ENCODE measurements at regions not wholly inside any gene's neighbourhood (a gene's known extent, or its start where the extent isn't known, plus 50 kb on each side); places are given as distances from the start of the nearest gene placed in this dataset.

- TF ChIP-seq, protein P1, sequence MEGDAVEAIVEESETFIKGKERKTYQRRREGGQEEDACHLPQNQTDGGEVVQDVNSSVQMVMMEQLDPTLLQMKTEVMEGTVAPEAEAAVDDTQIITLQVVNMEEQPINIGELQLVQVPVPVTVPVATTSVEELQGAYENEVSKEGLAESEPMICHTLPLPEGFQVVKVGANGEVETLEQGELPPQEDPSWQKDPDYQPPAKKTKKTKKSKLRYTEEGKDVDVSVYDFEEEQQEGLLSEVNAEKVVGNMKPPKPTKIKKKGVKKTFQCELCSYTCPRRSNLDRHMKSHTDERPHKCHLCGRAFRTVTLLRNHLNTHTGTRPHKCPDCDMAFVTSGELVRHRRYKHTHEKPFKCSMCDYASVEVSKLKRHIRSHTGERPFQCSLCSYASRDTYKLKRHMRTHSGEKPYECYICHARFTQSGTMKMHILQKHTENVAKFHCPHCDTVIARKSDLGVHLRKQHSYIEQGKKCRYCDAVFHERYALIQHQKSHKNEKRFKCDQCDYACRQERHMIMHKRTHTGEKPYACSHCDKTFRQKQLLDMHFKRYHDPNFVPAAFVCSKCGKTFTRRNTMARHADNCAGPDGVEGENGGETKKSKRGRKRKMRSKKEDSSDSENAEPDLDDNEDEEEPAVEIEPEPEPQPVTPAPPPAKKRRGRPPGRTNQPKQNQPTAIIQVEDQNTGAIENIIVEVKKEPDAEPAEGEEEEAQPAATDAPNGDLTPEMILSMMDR (IDR thresholded peaks at IDR 0.05): no peak
- TF ChIP-seq POLR2A (IDR thresholded peaks at IDR 0.05): no peak
Measured at GRCh38 chr18:64966667-64967066, 784.1 kb upstream of the CDH7 start.
